Adrenal gland (tissue), 5 donors: ENCODE measurements at regions not wholly inside any gene's neighbourhood (a gene's known extent, or its start where the extent isn't known, plus 50 kb on each side); places are given as distances from the start of the nearest gene placed in this dataset.

Source experiments
- CTCF ChIP-seq, 6 experiments: fragments of 450-650 bp in 4 of 6; fragments of 200-600 bp in 2 of 6; sonication (generic) in 1 of 6; IDR thresholded peaks; 1 replicate in 5 of 6; 2 replicates in 1 of 6; pipeline versions ENCODE4 v1.5.1 to v1.8.0; 2016 to 2021; ENCODE audit warnings: antibody characterized with exemption in 6 of 6, mild to moderate bottlenecking in 2 of 6, moderate library complexity in 1 of 6
- POLR2A ChIP-seq, 2 donors: fragments of 450-650 bp; IDR thresholded peaks; one replicate each; pipeline ENCODE4 v1.6.1; 2017; ENCODE audit warnings: antibody characterized with exemption in 2 of 2, mild to moderate bottlenecking in 2 of 2, moderate library complexity in 1 of 2
- donor health status: DM: no; HTN: no; CAD: no.

- TF ChIP-seq CTCF (IDR thresholded peaks at IDR 0.05), result no peak
- no peak for TF ChIP-seq POLR2A (IDR thresholded peaks at IDR 0.05)
Measured at GRCh38 chr1:185385991-185386390, 68.9 kb upstream of the IVNS1ABP start.
